H9 (cell line): ENCODE measurements at regions not wholly inside any gene's neighbourhood (a gene's known extent, or its start where the extent isn't known, plus 50 kb on each side); places are given as distances from the start of the nearest gene placed in this dataset.

Experiments
- DNase-seq: peaks from one replicate; pipeline ENCODE4 v3.0.0-alpha.2; 2017
- H2AFZ ChIP-seq: one replicate; pipeline ENCODE4 v1.6.1; 2013; ENCODE audit warnings: mild to moderate bottlenecking, low read length, control low read depth, moderate library complexity
- H2AK5ac ChIP-seq: 2 replicates; pipeline ENCODE4 v1.6.1; 2013; ENCODE audit warnings: low read length, control low read depth, mixed read lengths; ENCODE audit not compliant: insufficient read length
- H2BK120ac ChIP-seq: one replicate; pipeline ENCODE4 v1.6.1; 2013; ENCODE audit warnings: low read depth, mild to moderate bottlenecking, low read length, control low read depth, inconsistent platforms; ENCODE audit not compliant: poor library complexity, severe bottlenecking
- H2BK12ac ChIP-seq: 2 replicates; pipeline ENCODE4 v1.6.1; 2013; ENCODE audit warnings: low read length, control low read depth, mixed read lengths, low read depth; ENCODE audit not compliant: insufficient read length
- H2BK15ac ChIP-seq: 2 replicates; pipeline ENCODE4 v1.6.1; 2013; ENCODE audit warnings: low read depth, low read length, control low read depth
- H2BK20ac ChIP-seq: one replicate; pipeline ENCODE4 v1.6.1; 2013; ENCODE audit warnings: low read depth, mild to moderate bottlenecking, low read length, control low read depth, inconsistent platforms; ENCODE audit not compliant: poor library complexity, severe bottlenecking
- H2BK5ac ChIP-seq: 2 replicates; pipeline ENCODE4 v1.6.1; 2013; ENCODE audit warnings: low read length, control low read depth, mixed read lengths; ENCODE audit not compliant: insufficient read length
- H3K14ac ChIP-seq: 2 replicates; pipeline ENCODE4 v1.6.1; 2013; ENCODE audit warnings: low read length, control low read depth; ENCODE audit not compliant: insufficient read depth
- H3K18ac ChIP-seq: 2 replicates; pipeline ENCODE4 v1.6.1; 2013; ENCODE audit warnings: low read depth, mild to moderate bottlenecking, mixed read lengths, low read length, control low read depth; ENCODE audit not compliant: insufficient read length
- H3K23ac ChIP-seq: 2 replicates; pipeline ENCODE4 v1.6.1; 2013; ENCODE audit warnings: low read length, control low read depth, mixed read lengths, low read depth; ENCODE audit not compliant: insufficient read length
- H3K23me2 ChIP-seq: 2 replicates; pipeline ENCODE4 v1.6.1; 2013; ENCODE audit warnings: low read depth, mild to moderate bottlenecking, mixed read lengths, low read length, control low read depth; ENCODE audit not compliant: insufficient read length, poor library complexity, severe bottlenecking
- H3K27ac ChIP-seq: 2 replicates; pipeline ENCODE4 v1.5.1; 2013; ENCODE audit warnings: low read length, control low read depth, mixed read lengths, low read depth; ENCODE audit not compliant: insufficient read length
- H3K27me3 ChIP-seq: 2 replicates; pipeline ENCODE4 v1.6.1; 2013; ENCODE audit warnings: low read length, control low read depth, inconsistent platforms; ENCODE audit not compliant: insufficient read depth
- H3K4ac ChIP-seq: 2 replicates; pipeline ENCODE4 v1.6.1; 2013; ENCODE audit warnings: low read depth, mild to moderate bottlenecking, control low read depth, inconsistent platforms, low read length, moderate library complexity
- H3K4me1 ChIP-seq: 2 replicates; pipeline ENCODE4 v1.6.1; 2013; ENCODE audit warnings: low read length, control low read depth, inconsistent platforms; ENCODE audit not compliant: insufficient read depth
- H3K4me2 ChIP-seq: 2 replicates; pipeline ENCODE4 v1.6.1; 2013; ENCODE audit warnings: low read length, control low read depth, mixed read lengths; ENCODE audit not compliant: insufficient read length, insufficient read depth
- H3K56ac ChIP-seq: 2 replicates; pipeline ENCODE4 v1.6.1; 2013; ENCODE audit warnings: low read depth, mild to moderate bottlenecking, mixed read lengths, low read length, control low read depth; ENCODE audit not compliant: insufficient read length
- H3K79me1 ChIP-seq: 2 replicates; pipeline ENCODE4 v1.6.1; 2013; ENCODE audit warnings: low read depth, mild to moderate bottlenecking, moderate library complexity, low read length, control low read depth, inconsistent platforms; ENCODE audit not compliant: insufficient read depth, poor library complexity, severe bottlenecking
- H3K79me2 ChIP-seq: 2 replicates; pipeline ENCODE4 v1.6.1; 2013; ENCODE audit warnings: low read length, control low read depth, inconsistent platforms; ENCODE audit not compliant: insufficient read depth
- H3K9ac ChIP-seq: 2 replicates; pipeline ENCODE4 v1.6.1; 2013; ENCODE audit warnings: low read length, control low read depth, mixed read lengths; ENCODE audit not compliant: insufficient read length; ENCODE audit errors: extremely low read depth
- H3K9me3 ChIP-seq: one replicate; pipeline ENCODE4 v1.6.1; 2013; ENCODE audit warnings: low read depth, low read length, inconsistent platforms; ENCODE audit not compliant: control insufficient read depth
- H3T11ph ChIP-seq: one replicate; pipeline ENCODE4 v1.6.1; 2013; ENCODE audit warnings: mild to moderate bottlenecking, low read length, control low read depth, inconsistent platforms
- H4K20me1 ChIP-seq: one replicate; pipeline ENCODE4 v1.6.1; 2013; ENCODE audit not compliant: control insufficient read depth, insufficient read length, insufficient read depth
- H4K5ac ChIP-seq: 2 replicates; pipeline ENCODE4 v1.6.1; 2013; ENCODE audit warnings: low read depth, mild to moderate bottlenecking, mixed read lengths, low read length, control low read depth; ENCODE audit not compliant: insufficient read length
- H4K8ac ChIP-seq: replicated peaks from 2 replicates; pipeline ENCODE4 v1.6.1; 2013; ENCODE audit warnings: low read length, control low read depth, mixed read lengths, low read depth; ENCODE audit not compliant: insufficient read length
- H4K91ac ChIP-seq: 2 replicates; pipeline ENCODE4 v1.6.1; 2013; ENCODE audit warnings: low read depth, mild to moderate bottlenecking, moderate library complexity, mixed read lengths, low read length, control low read depth; ENCODE audit not compliant: insufficient read length
- H3K27ac Mint-ChIP-seq, 3 experiments: 2 replicates in 2 of 3; 3 replicates in 1 of 3; pipeline ENCODE4 v1.8.0; 2020 to 2021; ENCODE audit warnings: mixed read lengths in 3 of 3, mild to moderate bottlenecking in 1 of 3, moderate library complexity in 1 of 3
- H3K27me3 Mint-ChIP-seq: 2 replicates; pipeline ENCODE4 v1.8.0; 2021; ENCODE audit warnings: low read depth, mild to moderate bottlenecking, moderate library complexity, mixed read lengths
- H3K36me3 Mint-ChIP-seq, 3 experiments: 2 replicates in 2 of 3; 3 replicates in 1 of 3; pipeline ENCODE4 v1.8.0; 2020 to 2021; ENCODE audit warnings: low read depth in 3 of 3, mixed read lengths in 3 of 3; ENCODE audit not compliant: insufficient read depth in 1 of 3
- H3K4me1 Mint-ChIP-seq, 2 experiments: 2 replicates each; pipeline ENCODE4 v1.8.0; 2020; ENCODE audit warnings: mixed read lengths in 2 of 2
- H3K4me3 Mint-ChIP-seq, 2 experiments: 2 replicates in 1 of 2; 3 replicates in 1 of 2; pipeline ENCODE4 v1.8.0; 2020 to 2021; ENCODE audit warnings: mild to moderate bottlenecking in 2 of 2, mixed read lengths in 2 of 2, moderate library complexity in 1 of 2
- H3K9me3 Mint-ChIP-seq, 2 experiments: 2 replicates in 1 of 2; 3 replicates in 1 of 2; pipeline ENCODE4 v1.8.0; 2020; ENCODE audit warnings: mild to moderate bottlenecking in 2 of 2, mixed read lengths in 2 of 2, moderate library complexity in 1 of 2
- CTCF ChIP-seq: fragments of 200-600 bp; sonication (generic); conservative IDR thresholded peaks from 3 replicates; pipeline ENCODE4 v1.8.0; 2021; ENCODE audit warnings: antibody characterized with exemption, mild to moderate bottlenecking
- WGBS: extraction: QIAGEN DNeasy Blood & Tissue Kit; methylation state at CpG from one replicate; pipeline ENCODE4 v1.1.7; 2013; ENCODE audit warnings: missing lambda C conversion rate, low lambda C conversion rate, mixed read lengths; ENCODE audit not compliant: insufficient read length; ENCODE audit errors: extremely low coverage; 5-methylcytosine and 5-hydroxymethylcytosine counted together

GRCh38 chr12:68403296-68403695 is 71.1 kb upstream of the MDM1 start:
- Histone ChIP-seq H3K4me1 (peaks cover 4% of the 10 kb centered on the region; the same call in 1 of the 2 replicates), H2BK20ac (no peak overlapping the region), H3K27ac (no peak overlapping the region), H3K79me1 (no peaks in the 10 kb centered on the region), H4K20me1 (no peaks in the 10 kb centered on the region), H3K4me2 (no peak overlapping the region), H2AFZ (no peak overlapping the region), H3K9me3 (no peaks in the 10 kb centered on the region), H3K23ac (no peak overlapping the region), H2BK5ac (no peak overlapping the region), H3T11ph (no peak overlapping the region), H2BK12ac (no peak overlapping the region), H2BK120ac (no peak overlapping the region), H3K9ac (no peak overlapping the region), H2BK15ac (no peak overlapping the region), H4K8ac (no peak overlapping the region), H3K18ac (no peak overlapping the region), H3K14ac (no peak overlapping the region), H3K79me2 (no peaks in the 10 kb centered on the region), H4K91ac (no peak overlapping the region), H3K27me3 (no peaks in the 10 kb centered on the region), H3K56ac (no peak overlapping the region), H3K4ac (no peak overlapping the region), H3K23me2 (no peaks in the 10 kb centered on the region), H2AK5ac (no peak overlapping the region), H4K5ac (no peak overlapping the region)
- H3K36me3 Mint-ChIP-seq, result no peaks in the 10 kb centered on the region
- no CpG with 5 or more reads among the region's 1 CpG for WGBS
- no peaks in the 10 kb centered on the region for H3K9me3 Mint-ChIP-seq
- DNase-seq, result no peak
- no peak overlapping the region for H3K27ac Mint-ChIP-seq
- H3K4me1 Mint-ChIP-seq, result peaks cover 5 to 8% of the 10 kb centered on the region in 2 experiments; a peak in 3 of 4 replicates
- peaks cover 4% of the 10 kb centered on the region for H3K27me3 Mint-ChIP-seq
- TF ChIP-seq CTCF, result no peak
- H3K4me3 Mint-ChIP-seq, result no peak overlapping the region
